CD4-positive, alpha-beta T cell (primary cell): ENCODE measurements at regions not wholly inside any gene's neighbourhood (a gene's known extent, or its start where the extent isn't known, plus 50 kb on each side); places are given as distances from the start of the nearest gene placed in this dataset.

Experiments used
- ATAC-seq: fragments of 200-7000 bp; cut with Tn5 transposase; one replicate; pipeline ENCODE4 v1.10.0; 2022; ENCODE audit warnings: mild to moderate bottlenecking; ENCODE audit not compliant: poor library complexity
- CTCF ChIA-PET: fragments of 350-600 bp; sonication (Branson Sonifier 250); formaldehyde crosslinking; loops from one replicate; lab custom pipeline; 2021; ENCODE audit warnings: antibody characterized with exemption, inconsistent platforms; lab: Charles Lee
- POLR2A ChIA-PET: fragments of 350-600 bp; sonication (Branson Sonifier 250); formaldehyde crosslinking; loops from one replicate; lab custom pipeline; 2021; ENCODE audit warnings: antibody characterized with exemption, inconsistent platforms; lab: Charles Lee
- DNase-seq, 14 experiments: peaks; one replicate each; pipeline ENCODE4 v3.0.0-alpha.2; 2013 to 2020; ENCODE audit warnings: mixed read lengths in 2 of 14
- H3K27ac ChIP-seq, 2 donors: one replicate each; pipeline versions ENCODE4 v1.5.1 to v1.7.0; 2013; ENCODE audit warnings: low read length in 2 of 2, low read depth in 1 of 2, mild to moderate bottlenecking in 1 of 2
- H3K27me3 ChIP-seq, 2 experiments: 1 replicate in 1 of 2; 2 replicates in 1 of 2; pipeline versions ENCODE4 v1.6.1 to v1.7.0; 2013; ENCODE audit warnings: low read length in 2 of 2, control low read depth in 1 of 2, mild to moderate bottlenecking in 1 of 2, moderate library complexity in 1 of 2; ENCODE audit not compliant: insufficient read depth in 2 of 2, control insufficient read depth in 1 of 2
- H3K36me3 ChIP-seq: one replicate; pipeline ENCODE4 v1.6.1; 2013; ENCODE audit warnings: low read length, control low read depth; ENCODE audit not compliant: insufficient read depth
- H3K4me1 ChIP-seq: one replicate; pipeline ENCODE4 v1.6.1; 2013; ENCODE audit warnings: low read length, control low read depth; ENCODE audit not compliant: insufficient read depth
- H3K4me3 ChIP-seq: one replicate; pipeline ENCODE4 v1.5.1; 2013; ENCODE audit warnings: mild to moderate bottlenecking, low read length, moderate library complexity
- H3K9me3 ChIP-seq, 2 experiments: 1 replicate in 1 of 2; 2 replicates in 1 of 2; pipeline versions ENCODE4 v1.6.1 to v1.7.0; 2013; ENCODE audit warnings: low read length in 2 of 2, mild to moderate bottlenecking in 2 of 2, control low read depth in 1 of 2, moderate library complexity in 1 of 2; ENCODE audit not compliant: control insufficient read depth in 1 of 2, insufficient read depth in 1 of 2
- H3K27ac Mint-ChIP-seq: one replicate; pipeline ENCODE4 v1.8.0; 2020; ENCODE audit warnings: mixed read lengths
- H3K27me3 Mint-ChIP-seq: one replicate; pipeline ENCODE4 v1.8.0; 2021; ENCODE audit warnings: mixed read lengths
- H3K36me3 Mint-ChIP-seq: one replicate; pipeline ENCODE4 v1.8.0; 2021; ENCODE audit warnings: low read depth, mixed read lengths
- H3K4me1 Mint-ChIP-seq: one replicate; pipeline ENCODE4 v1.8.0; 2021; ENCODE audit warnings: low read depth, mixed read lengths
- H3K4me3 Mint-ChIP-seq: one replicate; pipeline ENCODE4 v1.8.0; 2020; ENCODE audit warnings: mild to moderate bottlenecking, mixed read lengths
- H3K9me3 Mint-ChIP-seq: one replicate; pipeline ENCODE4 v1.8.0; 2020; ENCODE audit warnings: mixed read lengths
- intact Hi-C, 2 experiments: fragments of 100-400 bp; cut with DNase I in 1 of 2; cut with micrococcal nuclease in 1 of 2; formaldehyde crosslinking; loops; one replicate each; pipeline versions ENCODE4 v1.15.1 to v1.9.0; 2023 to 2025; cut with DNase I, micrococcal nuclease
- TF ChIP-seq, protein P1 (sequence below): fragments of 200-600 bp; IDR thresholded peaks from one replicate; pipeline ENCODE4 v1.8.0; 2022; ENCODE audit warnings: antibody characterized with exemption, mild to moderate bottlenecking

DNA sequence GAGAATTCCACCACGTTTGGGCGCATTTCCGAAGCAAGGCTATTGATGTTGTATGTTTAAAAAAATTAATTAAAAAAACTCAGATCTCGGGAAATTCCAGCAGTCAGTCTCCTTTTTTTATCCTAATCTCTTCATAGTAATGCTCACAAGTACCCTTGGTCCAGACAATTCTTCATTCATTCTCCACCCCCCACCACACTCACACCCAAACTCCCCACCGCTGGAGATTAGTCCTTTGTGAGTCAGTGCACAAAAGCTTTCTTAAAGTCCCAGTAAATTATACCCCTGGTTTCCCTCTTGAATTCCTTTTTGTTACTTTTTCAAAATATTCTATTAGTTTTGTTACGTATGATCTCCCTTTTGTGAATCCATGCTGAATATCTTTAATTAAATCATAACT lies 274.6 kb downstream of the ZNF536 start:
- CTCF ChIA-PET, result no interaction called here

DNA sequence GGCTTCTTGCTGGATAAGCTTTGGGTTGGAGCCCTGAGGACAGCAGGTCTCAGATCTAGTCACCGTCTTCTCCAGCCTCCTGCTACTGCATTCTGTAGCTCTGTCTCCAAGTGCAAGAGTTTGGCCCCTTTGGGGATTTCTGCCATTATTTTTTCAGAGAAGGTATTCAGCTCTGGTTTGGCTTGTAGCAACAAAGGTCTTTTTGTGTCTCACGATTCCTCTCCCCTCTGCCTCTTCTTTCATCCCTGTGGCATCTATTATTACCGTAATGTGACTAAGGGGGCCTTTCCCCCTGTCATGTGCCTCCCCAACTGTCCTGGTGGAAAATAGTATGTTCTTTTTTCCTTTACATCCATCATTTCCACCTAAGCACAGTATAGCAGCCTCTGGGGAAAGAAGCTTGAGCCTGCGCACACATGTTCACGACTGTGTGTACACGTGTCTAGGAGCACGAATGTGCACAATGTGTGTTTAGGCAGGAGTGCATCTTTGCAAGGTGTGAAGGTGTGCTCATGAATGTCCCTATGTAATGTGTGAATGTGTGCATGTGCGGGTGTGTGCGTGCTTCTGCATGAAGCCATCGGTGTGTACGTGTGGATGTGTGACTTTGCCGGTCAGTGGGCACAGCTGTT lies 273.9 kb downstream of the ZNF536 start:
- no peaks in the 10 kb centered on the region for H3K9me3 ChIP-seq
- intact Hi-C loops, result no loop called here
- H3K4me1 ChIP-seq, result no peaks in the 10 kb centered on the region
- no peaks in the 10 kb centered on the region for H3K9me3 Mint-ChIP-seq
- no peak overlapping the region for H3K4me3 Mint-ChIP-seq
- no peak overlapping the region for H3K27ac Mint-ChIP-seq
- H3K36me3 Mint-ChIP-seq, result no peaks in the 10 kb centered on the region
- DNase-seq (no peak), ATAC-seq (no peak)
- TF ChIP-seq, protein P1, sequence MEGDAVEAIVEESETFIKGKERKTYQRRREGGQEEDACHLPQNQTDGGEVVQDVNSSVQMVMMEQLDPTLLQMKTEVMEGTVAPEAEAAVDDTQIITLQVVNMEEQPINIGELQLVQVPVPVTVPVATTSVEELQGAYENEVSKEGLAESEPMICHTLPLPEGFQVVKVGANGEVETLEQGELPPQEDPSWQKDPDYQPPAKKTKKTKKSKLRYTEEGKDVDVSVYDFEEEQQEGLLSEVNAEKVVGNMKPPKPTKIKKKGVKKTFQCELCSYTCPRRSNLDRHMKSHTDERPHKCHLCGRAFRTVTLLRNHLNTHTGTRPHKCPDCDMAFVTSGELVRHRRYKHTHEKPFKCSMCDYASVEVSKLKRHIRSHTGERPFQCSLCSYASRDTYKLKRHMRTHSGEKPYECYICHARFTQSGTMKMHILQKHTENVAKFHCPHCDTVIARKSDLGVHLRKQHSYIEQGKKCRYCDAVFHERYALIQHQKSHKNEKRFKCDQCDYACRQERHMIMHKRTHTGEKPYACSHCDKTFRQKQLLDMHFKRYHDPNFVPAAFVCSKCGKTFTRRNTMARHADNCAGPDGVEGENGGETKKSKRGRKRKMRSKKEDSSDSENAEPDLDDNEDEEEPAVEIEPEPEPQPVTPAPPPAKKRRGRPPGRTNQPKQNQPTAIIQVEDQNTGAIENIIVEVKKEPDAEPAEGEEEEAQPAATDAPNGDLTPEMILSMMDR, result no peak
- peaks cover 15 to 20% of the 10 kb centered on the region in 2 experiments for H3K27me3 ChIP-seq
- no peak overlapping the region for H3K27ac ChIP-seq
- POLR2A ChIA-PET, result no interaction called here
- H3K27me3 Mint-ChIP-seq, result peaks cover 32% of the 10 kb centered on the region
- no peaks in the 10 kb centered on the region for H3K36me3 ChIP-seq
- no peaks in the 10 kb centered on the region for H3K4me1 Mint-ChIP-seq
- H3K4me3 ChIP-seq, result no peak overlapping the region
- CTCF ChIA-PET, result no interaction called here

More for the DNA sequence above, 274.6 kb downstream of the ZNF536 start:
- Mint-ChIP-seq H3K27me3 (peaks cover 32% of the 10 kb centered on the region), H3K9me3 (no peaks in the 10 kb centered on the region), H3K36me3 (no peaks in the 10 kb centered on the region), H3K4me3 (no peak overlapping the region), H3K4me1 (no peaks in the 10 kb centered on the region), H3K27ac (no peak overlapping the region)
- ATAC-seq, result no peak
- Histone ChIP-seq H3K9me3 (no peaks in the 10 kb centered on the region), H3K27ac (no peak overlapping the region), H3K4me1 (no peaks in the 10 kb centered on the region), H3K36me3 (no peaks in the 10 kb centered on the region), H3K27me3 (peaks cover 15 to 20% of the 10 kb centered on the region in 2 experiments), H3K4me3 (no peak overlapping the region)
- TF ChIP-seq, protein P1, result no peak
- no peak for DNase-seq
- intact Hi-C loops, result no loop called here
- POLR2A ChIA-PET, result no interaction called here

DNA sequence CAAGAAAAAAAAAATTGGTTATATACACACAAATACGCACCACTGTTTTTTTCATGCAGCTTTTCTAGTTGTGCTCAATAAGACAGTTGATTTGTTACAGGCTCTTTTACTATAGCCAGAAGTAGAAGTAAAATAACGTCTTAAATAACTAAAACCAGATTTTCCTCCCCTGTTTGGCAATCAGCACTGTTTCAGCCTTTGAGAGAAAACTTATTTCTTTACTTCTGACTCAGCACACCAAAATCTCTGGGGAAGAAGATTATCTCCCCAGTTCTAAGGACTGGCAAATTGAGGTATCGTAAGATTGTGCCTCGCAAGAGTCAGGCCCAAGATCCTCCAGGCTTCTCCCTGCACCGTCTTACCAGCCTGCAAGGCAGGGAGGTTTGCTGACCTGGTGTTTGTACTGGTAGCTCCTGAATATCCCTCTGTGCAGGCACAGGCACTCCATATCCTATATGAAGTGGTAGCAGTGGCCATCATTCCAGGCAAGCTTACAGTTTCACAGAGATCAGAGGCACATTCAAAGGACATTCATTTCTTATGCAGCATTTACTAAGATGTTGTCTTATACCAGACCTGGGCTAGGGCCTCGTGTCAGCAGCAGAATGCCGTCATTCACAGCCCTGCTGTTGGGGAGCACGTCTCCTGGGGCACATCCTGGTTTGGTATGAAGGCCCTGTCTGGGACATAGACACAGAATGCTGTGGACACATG lies 268.2 kb downstream of the ZNF536 start:
- TF ChIP-seq, protein P1, result no peak
- Mint-ChIP-seq H3K27me3 (peaks cover under 1% of the 10 kb centered on the region), H3K36me3 (no peaks in the 10 kb centered on the region), H3K27ac (no peak overlapping the region), H3K9me3 (no peaks in the 10 kb centered on the region), H3K4me1 (no peaks in the 10 kb centered on the region), H3K4me3 (no peak overlapping the region)
- DNase-seq, result no peak
- no peak for ATAC-seq
- H3K4me3 ChIP-seq, result no peak overlapping the region
- H3K9me3 ChIP-seq, result peaks cover 0 to 14% of the 10 kb centered on the region in 2 experiments
- H3K27ac ChIP-seq, result no peak overlapping the region
- CTCF ChIA-PET, result no interaction called here
- H3K4me1 ChIP-seq, result no peaks in the 10 kb centered on the region
- POLR2A ChIA-PET, result no interaction called here
- intact Hi-C loops, result no loop called here
- no peaks in the 10 kb centered on the region for H3K36me3 ChIP-seq
- peaks cover 0 to 5% of the 10 kb centered on the region in 2 experiments for H3K27me3 ChIP-seq
